ENCODE measurements at regions not wholly inside any gene's neighbourhood (a gene's known extent, or its start where the extent isn't known, plus 50 kb on each side); places are given as distances from the start of the nearest gene placed in this dataset.
A peak's percentile ranks its signal among the peaks of the same experiment; 100 is the strongest.
"Not testable (repeated sequence)": the region's sequence is repeated elsewhere in the genome, so short reads cannot be mapped to it uniquely, and the experiment has no call there.

DNA sequence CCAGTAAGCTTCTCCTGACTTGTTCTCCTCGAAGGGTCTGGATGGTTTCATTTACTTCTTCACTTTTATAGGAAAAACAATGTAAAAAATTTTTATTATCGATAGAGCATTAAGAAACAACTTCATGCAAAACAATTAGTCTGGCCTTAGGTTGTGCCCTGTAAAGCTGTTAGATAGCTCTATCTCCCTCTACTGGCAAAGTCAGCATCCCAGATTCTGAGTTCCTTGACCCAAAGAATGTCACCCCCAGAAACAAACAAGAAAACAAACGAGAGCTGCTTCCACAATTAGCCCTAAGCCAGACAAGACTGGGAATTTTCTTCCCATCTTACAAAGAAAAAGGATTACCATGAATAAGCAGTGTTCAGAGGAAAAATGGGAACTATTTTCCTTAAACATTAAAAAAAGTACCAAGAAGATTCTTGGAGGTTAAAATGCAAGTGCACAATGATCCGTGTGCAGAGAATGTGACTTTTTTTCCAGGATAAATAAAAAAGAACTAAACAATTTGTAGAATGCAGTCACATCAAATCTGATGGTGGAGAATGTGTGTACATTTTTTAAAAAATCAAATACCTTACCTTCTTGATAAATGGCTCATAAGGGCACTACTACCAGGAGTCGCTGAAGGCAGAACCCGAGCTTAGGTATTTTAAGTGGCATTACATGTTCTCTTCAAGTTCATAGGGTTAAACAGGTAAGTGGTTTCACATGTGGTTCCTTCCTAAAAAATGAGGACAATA lies 293.2 kb downstream of the FBXO8 start:
- Histone ChIP-seq H3K27me3 (ENCODE audit: control insufficient read depth, insufficient read depth, low read length) (no peaks in the 10 kb centered on the region), H3K9me3 (ENCODE audit: control insufficient read depth, insufficient read depth, low read length) (no peaks in the 10 kb centered on the region), H3K27ac (ENCODE audit: low read depth, low read length) (no peak overlapping the region), H3K4me3 (ENCODE audit: low read depth, low read length) (no peak overlapping the region)
- no peak for DNase-seq (ENCODE audit: low read depth, low spot score)
- TF ChIP-seq, protein P1, sequence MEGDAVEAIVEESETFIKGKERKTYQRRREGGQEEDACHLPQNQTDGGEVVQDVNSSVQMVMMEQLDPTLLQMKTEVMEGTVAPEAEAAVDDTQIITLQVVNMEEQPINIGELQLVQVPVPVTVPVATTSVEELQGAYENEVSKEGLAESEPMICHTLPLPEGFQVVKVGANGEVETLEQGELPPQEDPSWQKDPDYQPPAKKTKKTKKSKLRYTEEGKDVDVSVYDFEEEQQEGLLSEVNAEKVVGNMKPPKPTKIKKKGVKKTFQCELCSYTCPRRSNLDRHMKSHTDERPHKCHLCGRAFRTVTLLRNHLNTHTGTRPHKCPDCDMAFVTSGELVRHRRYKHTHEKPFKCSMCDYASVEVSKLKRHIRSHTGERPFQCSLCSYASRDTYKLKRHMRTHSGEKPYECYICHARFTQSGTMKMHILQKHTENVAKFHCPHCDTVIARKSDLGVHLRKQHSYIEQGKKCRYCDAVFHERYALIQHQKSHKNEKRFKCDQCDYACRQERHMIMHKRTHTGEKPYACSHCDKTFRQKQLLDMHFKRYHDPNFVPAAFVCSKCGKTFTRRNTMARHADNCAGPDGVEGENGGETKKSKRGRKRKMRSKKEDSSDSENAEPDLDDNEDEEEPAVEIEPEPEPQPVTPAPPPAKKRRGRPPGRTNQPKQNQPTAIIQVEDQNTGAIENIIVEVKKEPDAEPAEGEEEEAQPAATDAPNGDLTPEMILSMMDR (IDR thresholded peaks at IDR 0.05; ENCODE audit: low read depth, low read length) = peak; percentile 80
- CTCF ChIA-PET = interaction anchor here (0.6 to 3.1 kb wide), 57 partner anchors 9 to 587 kb away, joined by 3 to 52 read pairs (median 3); no protein-coding TSS in a partner anchor
- POLR2A ChIA-PET = no interaction called here

DNA sequence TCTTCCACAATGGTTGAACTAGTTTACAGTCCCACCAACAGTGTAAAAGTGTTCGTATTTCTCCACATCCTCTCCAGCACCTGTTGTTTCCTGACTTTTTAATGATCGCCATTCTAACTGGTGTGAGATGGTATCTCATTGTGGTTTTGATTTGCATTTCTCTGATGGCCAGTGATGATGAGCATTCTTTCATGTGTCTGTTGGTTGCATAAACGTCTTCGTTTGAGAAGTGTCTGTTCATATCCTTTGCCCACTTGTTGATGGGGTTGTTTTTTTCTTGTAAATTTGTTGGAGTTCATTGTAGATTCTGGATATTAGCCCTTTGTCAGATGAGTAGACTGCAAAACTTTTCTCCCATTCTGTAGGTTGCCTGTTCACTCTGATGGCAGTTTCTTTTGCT lies 319.9 kb downstream of the FBXO8 start:
- H3K27me3 ChIP-seq (ENCODE audit: control insufficient read depth, insufficient read depth, low read length); H3K27ac ChIP-seq (ENCODE audit: low read depth, low read length); DNase-seq (ENCODE audit: low read depth, low spot score); H3K9me3 ChIP-seq (ENCODE audit: control insufficient read depth, insufficient read depth, low read length); H3K4me3 ChIP-seq (ENCODE audit: low read depth, low read length); POLR2A ChIA-PET; CTCF ChIA-PET: not testable (repeated sequence)

DNA sequence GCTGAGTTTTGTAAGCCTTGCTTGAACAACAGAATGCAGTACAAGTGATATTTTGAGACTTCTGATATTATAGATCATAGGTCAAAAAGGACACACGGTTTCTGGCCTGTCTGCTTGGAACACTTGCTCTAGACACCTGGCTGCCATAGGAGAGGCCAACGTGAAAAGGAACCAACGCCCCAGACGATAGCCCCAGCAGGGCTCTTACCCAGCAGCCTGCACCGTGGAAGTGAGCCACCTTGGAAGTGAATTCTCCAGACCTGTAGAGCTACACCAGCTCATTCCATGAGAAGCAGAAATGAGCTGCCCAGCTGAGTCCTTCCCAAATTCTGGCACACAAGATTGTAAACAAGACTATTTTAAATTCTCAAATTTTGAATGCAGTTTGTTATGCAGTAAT lies 323.1 kb downstream of the FBXO8 start:
- H3K4me3 ChIP-seq (ENCODE audit: low read depth, low read length) = no peak overlapping the region
- no peaks in the 10 kb centered on the region for H3K9me3 ChIP-seq (ENCODE audit: control insufficient read depth, insufficient read depth, low read length)
- H3K27ac ChIP-seq (ENCODE audit: low read depth, low read length) = no peak overlapping the region
- no peak for DNase-seq (ENCODE audit: low read depth, low spot score)
- TF ChIP-seq, protein P1 (IDR thresholded peaks at IDR 0.05; ENCODE audit: low read depth, low read length) = no peak
- H3K27me3 ChIP-seq (ENCODE audit: control insufficient read depth, insufficient read depth, low read length) = no peaks in the 10 kb centered on the region
- CTCF ChIA-PET = interaction anchor here (0.8 kb wide), 1 partner anchor 30 kb away, joined by 3 read pairs; no protein-coding TSS in a partner anchor
- POLR2A ChIA-PET = no interaction called here

DNA sequence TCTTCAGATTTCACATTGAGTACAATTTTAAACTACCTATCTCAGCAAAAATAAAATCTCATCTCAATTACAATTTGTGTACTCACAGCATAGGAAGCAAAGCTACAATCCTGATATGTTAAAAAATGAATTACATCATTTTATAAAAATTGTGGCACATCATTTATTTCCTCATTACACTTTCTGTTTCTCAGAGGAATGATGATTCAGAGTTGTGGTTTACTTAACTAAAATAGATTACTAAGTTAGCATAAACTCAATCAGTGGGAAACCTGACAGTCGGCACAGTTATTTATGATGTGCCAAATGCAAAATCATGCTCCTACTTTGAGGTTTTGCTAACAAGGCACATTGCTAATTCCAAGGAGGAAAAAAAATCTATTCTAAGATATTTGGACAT lies 325.0 kb downstream of the FBXO8 start:
- CTCF ChIA-PET = interaction anchor here (2.4 kb wide), 1 partner anchor 32 kb away, joined by 7 read pairs; no protein-coding TSS in a partner anchor

DNA sequence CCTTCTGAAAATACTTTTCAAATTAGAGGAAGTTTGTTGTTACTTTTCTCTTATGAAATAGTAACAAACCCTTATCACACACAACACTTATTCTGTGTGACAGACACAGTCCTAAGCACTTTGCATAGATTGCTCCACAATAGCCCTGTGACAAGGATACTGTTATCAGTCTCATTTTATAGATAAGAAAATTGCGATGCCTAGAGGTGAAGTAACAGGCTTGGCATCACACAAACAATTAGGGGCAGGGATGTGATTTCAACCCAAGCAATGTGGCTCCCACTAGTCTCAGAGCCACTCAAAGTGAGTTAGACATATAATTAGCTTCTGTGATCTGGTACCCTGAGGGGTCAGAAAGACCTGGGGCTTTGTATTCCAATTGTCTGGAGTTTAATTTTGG lies 339.9 kb downstream of the FBXO8 start:
- TF ChIP-seq, protein P1 (IDR thresholded peaks at IDR 0.05; ENCODE audit: low read depth, low read length) = no peak
- Histone ChIP-seq H3K9me3 (ENCODE audit: control insufficient read depth, insufficient read depth, low read length) (no peaks in the 10 kb centered on the region), H3K27me3 (ENCODE audit: control insufficient read depth, insufficient read depth, low read length) (no peaks in the 10 kb centered on the region), H3K27ac (ENCODE audit: low read depth, low read length) (no peak overlapping the region), H3K4me3 (ENCODE audit: low read depth, low read length) (no peak overlapping the region)
- ChIA-PET CTCF (no interaction called here), POLR2A (interaction anchor here (0.6 kb wide), 1 partner anchor 624 kb away, joined by 3 read pairs; no protein-coding TSS in a partner anchor)
- DNase-seq (ENCODE audit: low read depth, low spot score) = no peak

More for the DNA sequence above, 325.0 kb downstream of the FBXO8 start:
- Histone ChIP-seq H3K27ac (ENCODE audit: low read depth, low read length) (no peak overlapping the region), H3K4me3 (ENCODE audit: low read depth, low read length) (no peak overlapping the region), H3K9me3 (ENCODE audit: control insufficient read depth, insufficient read depth, low read length) (no peaks in the 10 kb centered on the region), H3K27me3 (ENCODE audit: control insufficient read depth, insufficient read depth, low read length) (no peaks in the 10 kb centered on the region)
- TF ChIP-seq, protein P1 (IDR thresholded peaks at IDR 0.05; ENCODE audit: low read depth, low read length) = no peak
- POLR2A ChIA-PET = no interaction called here
- DNase-seq (ENCODE audit: low read depth, low spot score) = peak; percentile 3

Data from AG04450 (cell line).